Right renal cortex interstitium (tissue), 3 donors: ENCODE measurements at regions not wholly inside any gene's neighbourhood (a gene's known extent, or its start where the extent isn't known, plus 50 kb on each side); places are given as distances from the start of the nearest gene placed in this dataset.
"Not testable (repeated sequence)": the region's sequence is repeated elsewhere in the genome, so short reads cannot be mapped to it uniquely, and the experiment has no call there.

Source experiments
- DNase-seq, 3 donors: peaks; one replicate each; pipeline ENCODE4 v3.0.0-alpha.2; 2013; ENCODE audit warnings: low read depth in 3 of 3, low spot score in 2 of 3

DNA sequence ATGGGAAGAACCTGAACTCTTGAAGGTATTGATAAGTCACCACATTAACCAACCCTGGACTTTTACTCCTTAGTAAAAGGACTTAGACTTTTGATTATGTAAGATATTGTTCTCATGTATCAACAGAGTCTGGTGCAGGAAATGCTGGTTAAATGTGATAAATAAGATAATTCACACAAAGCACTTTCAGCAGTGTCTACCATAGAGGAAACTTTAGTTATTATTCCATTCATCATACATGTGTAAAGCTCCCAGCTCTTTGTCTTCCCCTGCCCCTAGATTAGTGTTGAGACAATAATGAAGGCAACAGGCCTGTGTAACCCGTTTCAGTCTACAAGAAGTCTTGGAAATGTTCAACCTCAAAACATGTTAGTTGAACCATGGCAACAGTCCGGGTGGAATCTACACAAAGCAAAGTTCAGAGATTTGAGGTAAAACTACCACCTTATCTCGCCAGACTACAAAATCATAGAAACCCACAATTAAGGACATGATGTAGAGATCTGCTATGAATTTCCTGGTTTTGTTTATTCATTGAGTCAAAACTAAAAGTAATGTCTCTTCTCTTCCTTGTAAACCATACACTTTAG lies 109.9 kb upstream of the ADO start:
- no peak for DNase-seq

DNA sequence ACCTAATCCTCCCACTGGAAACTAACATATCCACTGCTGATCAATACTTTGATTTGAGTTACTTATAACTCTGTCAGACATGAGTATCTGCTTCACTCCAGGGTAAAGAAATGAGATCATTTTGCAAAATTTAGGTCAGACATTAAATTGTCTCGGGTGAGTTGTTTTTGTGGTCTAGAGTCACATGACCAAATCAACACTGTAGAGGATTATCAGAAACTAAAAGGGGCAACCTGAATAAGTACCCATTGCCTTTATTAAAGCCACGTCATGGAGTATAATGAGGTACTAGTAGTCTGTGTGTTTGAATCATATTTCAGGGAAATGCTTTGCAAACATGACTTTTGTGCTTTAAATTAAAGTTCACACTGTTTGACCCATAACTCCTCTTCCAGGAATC lies 107.7 kb upstream of the ADO start:
- no peak for DNase-seq

DNA sequence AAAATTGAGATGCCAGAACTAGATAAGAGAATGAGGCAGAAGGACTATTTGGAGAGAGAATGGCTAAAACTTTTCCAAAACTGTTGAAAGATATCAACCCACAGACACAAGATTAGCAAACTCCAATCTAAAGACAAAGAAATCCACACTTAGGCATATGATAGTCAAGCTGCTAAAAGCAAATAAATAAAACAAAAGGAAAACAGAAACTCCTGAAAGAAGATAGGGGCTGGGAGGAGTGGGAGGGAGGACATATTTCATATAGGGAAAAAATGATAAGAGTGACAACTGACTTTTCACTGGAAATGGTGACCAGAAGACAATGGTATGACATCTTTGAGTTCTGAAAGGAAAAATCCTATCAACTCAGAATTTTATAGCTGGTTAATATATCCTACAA lies 105.4 kb upstream of the ADO start:
- DNase-seq: no peak

DNA sequence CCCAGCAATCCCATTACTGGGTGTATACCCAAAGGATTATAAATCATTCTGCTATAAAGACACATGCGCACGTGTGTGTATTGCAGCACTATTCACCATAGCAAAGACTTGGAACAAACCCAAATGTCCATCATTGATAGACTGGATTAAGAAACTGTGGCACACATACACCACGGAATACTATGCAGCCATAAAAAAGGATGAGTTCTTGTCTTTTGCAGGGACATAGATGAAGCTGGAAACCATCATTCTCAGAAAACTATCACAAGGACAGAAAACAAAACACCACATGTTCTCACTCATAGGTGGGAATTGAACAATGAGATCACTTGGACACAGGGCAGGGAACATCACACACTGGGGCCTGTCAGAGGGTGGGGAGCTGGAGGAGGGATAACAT lies 100.4 kb upstream of the ADO start:
- not testable (repeated sequence) for DNase-seq

DNA sequence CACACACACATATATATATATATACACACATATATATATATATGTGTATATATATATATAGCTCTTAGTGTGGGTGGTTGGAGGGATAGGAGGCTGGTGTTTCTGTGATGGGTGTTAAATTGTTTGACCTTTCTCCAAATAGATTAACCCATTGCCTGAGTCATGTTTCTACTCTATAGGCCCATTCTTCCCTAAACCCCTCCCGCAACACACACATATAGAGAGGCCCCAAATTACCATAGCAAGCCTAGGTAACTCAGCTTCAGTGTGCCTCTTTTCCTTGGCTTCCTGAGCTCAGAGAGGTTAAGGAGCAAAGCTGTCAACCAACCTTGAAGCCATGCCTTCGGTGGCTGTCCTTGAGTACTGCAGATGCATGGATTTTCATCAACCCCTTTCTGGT lies 98.7 kb upstream of the ADO start:
- DNase-seq: no peak

DNA sequence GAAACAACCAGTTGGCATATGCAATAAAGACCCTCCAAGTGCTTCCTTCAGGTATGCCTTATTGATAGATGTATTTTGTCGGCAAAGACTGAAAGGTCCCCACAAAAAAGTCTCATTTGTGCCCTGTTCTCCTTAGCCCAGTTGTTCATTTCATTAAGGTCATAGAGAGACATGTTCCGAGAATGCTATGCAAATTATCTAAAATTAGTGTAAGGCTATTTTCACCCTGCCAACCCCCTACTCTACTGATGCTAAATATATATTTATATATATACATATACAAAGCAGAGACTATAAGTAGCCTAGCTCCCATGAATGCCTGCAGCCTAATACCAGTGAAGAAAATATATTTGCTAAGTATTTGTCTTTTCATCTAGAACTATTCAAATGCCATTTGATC lies 96.7 kb upstream of the ADO start:
- DNase-seq: no peak

DNA sequence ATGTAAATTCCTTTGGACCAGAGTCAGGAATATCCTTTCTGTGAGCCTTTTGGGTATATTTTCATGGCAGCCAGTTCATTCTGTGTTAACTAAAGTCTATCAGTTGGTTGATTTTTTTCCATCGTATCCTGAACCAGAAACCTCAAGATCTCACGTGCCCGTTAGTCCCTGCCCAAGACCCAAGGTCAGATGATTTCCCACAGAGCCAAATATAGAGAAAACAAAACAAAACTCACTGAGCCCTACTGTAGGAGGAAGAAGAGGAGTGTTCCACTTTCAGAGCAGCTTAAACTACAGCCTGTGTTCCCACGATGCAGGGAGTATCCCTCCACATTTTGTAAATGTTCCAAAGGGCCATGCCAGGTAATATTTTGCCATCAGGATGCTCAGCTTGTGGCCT lies 96.0 kb upstream of the ADO start:
- no peak for DNase-seq

DNA sequence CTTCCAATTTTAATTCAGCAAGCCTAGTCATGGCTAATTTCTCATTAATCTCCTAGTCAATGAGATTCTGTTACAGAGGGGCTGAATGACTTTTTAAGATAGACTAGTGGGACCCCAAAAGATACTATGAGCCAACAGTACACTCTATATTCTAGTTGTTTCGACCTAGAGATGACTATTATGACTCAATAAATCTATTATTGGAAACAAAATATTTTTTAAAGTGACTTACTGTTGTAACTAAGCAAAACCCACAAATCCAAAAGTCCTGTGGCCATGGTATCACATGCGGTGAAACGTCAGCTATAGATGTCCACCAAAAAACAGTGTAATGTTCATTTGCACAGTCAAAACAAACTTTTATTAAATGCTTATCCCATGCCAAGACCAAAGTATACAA lies 95.3 kb upstream of the ADO start:
- DNase-seq: no peak

DNA sequence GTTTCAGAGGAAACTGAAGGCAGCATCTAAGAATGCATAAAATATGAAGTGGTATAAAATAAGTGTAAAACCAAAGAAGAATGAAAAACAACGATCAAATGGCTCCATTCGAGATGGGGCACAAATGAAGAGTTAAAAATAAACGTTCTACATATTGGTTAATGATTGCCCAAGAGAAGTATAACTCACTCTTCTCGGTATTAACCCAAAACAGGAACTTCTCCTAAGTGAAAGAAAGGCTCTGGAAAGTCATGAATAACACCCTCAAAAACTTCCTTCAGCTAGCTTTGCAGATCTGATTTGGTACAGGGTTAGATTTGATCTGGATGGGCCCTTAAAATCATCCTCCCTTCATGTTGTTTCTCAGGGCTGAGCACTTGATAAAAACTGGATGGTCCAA lies 94.3 kb upstream of the ADO start:
- DNase-seq: no peak

DNA sequence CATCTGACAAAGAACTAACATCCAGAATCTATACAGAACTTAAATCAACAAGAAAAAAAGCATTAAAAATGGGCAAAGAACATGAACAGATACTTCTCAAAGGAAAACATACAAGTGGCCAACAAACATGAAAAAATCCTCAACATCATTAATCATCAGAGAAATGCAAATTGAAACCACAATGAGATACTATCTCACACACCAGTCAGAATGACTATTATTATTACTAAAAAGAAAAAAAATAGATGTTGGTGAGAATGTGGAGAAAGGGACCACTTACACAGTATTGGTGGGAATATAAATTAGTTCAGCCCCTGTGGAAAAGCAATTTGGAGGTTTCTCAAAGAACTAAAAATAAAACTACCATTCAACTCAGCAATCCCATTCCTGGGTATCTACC lies 89.1 kb upstream of the ADO start:
- DNase-seq: no peak

DNA sequence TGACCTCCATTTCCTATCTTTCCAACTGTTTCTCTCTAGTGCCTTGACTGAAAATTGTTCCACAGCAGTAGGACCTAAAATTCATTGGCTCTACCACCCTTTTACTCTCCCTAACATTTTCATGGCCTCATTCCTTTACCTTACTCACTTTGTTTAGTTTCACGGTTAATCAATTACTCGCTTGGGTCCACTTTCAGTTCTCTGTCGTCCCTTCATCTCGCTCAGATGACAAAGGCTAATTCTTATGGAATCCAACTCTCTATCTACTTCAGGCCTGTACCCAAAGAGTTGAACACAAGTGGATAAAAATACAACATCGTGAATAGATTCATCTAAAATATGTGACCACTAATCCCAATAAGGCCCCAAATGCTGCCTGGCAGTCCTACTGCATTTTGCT lies 85.9 kb upstream of the ADO start:
- DNase-seq: no peak

DNA sequence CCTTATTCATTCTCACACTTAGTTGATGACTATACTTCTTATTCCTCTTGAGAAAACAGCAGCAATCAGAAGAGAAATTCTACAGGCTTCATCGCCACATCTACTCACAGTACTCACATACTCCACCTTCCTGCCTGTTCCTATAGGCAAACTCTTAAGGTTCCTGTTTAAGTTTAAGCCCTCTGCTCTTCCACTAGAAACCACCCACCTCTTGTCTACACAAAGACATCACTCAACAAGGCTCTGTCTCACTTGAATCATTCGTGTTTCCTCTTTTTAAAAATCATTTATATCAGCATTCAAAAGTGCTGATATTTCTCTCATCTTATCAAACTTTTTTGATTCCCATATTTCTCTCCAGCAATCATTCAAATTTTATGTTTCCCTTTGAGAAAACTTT lies 85.5 kb upstream of the ADO start:
- DNase-seq: no peak

DNA sequence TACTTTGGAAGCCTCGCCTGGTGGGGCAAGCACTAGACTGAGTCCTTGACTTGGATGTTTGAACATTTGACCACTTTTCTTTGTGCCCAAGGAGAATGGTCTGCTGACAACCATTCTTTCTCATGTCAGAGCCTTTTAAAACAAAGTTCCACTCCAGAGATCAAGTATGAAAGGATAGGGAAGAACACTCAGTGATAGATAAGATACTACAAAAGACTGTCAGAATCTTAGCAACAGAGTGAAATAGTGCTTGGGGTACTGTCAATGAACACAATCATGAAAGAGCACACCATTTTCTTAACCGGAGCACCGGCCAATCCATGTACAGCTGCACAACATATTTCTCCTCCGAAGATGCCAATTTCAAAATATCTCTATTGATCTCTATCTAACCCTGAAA lies 82.8 kb upstream of the ADO start:
- no peak for DNase-seq

DNA sequence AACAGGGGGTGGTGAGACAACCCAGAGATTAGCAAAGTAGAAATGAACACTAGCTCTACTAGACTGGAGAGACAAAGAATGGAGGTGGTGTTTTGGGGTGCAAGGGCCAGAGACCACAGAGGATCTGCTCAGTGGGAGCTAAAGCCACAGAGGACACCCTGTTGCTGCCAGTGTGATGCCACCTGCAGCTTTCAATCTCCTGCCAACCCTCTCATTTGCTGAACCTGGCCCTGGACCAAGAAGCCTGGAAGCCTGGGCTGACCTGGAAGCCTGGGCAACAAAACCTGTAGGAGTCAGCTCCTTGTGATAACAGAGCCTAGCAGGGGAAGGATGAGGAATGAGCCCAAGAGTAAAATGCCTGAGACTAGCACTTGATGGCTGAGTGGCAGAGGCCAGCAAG lies 81.1 kb upstream of the ADO start:
- no peak for DNase-seq

DNA sequence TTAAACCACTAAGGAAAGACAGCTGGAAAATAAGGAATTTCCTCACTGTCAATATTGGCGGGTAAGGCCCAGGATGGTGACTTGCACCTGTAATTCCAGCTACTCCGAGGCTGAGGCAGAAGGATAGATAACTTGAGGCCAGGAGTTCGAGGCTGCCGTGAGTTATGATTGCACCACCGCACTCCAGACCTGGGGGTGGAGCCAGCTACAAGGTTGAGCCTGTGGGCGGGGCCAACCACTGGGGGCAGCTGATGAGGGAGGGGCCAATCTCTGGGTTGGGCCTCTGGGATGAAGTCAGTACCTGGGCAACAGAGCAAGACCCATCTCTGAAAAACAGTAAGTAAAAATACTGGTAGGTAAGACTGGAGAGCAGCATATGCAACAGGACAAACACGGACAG lies 80.1 kb upstream of the ADO start:
- DNase-seq: no peak

DNA sequence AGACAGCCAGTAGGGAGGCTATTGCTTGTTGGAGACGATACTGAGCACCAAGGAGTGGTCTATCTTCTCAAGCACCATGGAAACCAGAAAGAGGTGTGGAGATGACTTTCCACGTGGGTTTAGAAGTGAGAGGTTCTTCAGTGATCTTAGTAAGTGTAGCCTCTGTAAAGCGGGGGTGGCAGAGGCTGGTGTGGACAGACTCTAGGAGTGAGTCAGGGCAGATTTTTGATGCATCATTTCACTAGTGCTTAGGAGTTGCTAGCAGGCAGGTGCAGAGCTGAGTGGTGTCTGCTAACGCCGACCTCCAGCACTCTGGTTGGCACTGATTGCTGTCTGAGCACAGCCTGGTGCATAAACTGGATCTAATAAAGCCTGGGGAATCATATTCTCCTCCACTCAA lies 78.4 kb upstream of the ADO start:
- DNase-seq: no peak

DNA sequence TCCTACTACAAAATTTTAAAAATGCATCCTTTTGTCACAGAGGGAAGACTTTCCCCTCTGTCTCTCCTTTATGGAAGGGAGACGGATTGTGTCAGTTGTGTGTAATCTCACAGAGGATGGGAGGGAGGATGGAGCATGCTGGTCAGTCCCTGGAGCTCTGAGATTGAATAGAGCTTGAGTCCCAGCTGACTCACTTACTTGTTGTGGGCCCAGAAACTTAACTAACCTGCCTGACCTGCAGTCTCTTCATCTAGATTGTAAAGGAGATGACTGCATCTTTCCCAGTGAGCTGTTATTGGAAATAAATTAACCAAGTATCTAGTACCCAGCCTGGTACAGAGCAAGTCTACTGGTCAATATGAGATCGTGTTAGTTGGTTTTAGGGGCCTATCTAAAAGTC lies 77.9 kb upstream of the ADO start:
- no peak for DNase-seq

DNA sequence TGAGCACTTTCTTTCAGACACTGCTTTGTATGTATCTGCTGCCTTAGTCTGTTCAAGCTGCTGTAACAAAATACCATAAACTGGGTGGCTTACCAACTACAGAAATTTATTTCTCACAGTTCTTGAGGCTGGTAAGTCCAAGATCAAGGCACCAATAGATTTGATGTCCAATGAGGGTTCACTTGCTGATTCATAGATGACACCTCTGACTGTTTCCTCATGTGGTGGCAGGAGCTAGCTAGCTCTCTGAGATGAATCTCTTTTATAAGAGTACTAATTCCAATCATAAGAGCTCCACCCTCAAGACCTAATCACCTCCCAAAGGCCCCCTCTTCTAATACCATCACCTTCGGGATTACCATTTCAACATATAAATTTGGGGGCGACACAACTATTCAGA lies 76.6 kb upstream of the ADO start:
- DNase-seq: no peak

DNA sequence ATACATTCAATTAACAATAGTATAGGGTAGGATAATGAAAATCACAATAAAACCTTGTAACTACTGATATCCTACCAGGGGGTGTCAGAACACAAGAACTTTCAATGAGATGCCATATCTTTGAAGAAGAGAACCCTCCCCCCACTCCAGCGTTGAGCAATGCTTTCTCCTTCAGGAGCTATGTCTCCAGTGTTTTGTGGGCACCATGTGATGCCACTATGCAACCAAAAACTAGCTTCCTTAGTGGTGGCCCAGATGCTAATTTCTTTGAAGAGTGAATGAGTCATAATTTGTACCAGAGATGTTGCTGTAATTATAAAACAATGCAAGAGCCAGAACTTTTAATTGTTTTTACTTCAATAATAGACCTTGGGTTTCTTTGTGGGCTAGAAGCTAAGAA lies 76.0 kb upstream of the ADO start:
- no peak for DNase-seq

DNA sequence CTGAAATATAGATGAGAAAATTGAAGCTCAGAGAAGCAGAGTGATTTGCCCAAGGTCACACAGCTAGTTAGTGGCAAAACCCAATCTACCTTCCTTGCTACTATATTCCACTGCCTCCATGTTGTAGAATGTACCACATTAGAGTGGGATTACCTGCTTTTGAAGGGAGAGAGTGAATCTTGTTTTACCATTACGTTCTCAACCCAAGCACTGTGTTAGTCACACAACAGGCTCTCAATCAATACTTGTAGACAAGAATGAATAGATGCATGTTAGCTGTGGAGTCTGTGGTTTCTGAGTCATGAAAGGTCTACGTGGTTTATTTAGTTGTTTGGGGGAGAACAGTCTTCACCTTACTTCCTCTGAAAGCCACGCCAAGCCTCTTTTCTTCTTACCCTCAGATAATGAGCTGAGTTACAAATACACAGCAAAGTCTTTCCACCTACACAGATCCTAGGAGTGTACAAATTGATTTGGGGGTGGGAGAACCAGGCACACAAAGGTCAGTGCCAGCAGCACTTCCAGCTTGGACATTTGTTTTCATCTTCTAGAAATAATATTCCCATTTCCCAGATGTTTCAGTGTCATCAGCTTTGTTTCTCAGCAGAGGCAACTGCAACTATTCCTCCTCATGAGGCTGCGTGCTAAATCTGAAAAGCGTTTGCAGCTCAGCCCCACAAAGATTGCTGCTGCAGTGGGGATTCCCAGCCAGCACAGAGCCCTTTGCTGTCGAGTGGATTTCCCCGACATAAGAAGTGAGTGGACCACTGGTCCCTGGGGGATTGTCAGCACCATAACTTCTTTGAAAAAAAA lies 71.5 kb upstream of the ADO start:
- no peak for DNase-seq

DNA sequence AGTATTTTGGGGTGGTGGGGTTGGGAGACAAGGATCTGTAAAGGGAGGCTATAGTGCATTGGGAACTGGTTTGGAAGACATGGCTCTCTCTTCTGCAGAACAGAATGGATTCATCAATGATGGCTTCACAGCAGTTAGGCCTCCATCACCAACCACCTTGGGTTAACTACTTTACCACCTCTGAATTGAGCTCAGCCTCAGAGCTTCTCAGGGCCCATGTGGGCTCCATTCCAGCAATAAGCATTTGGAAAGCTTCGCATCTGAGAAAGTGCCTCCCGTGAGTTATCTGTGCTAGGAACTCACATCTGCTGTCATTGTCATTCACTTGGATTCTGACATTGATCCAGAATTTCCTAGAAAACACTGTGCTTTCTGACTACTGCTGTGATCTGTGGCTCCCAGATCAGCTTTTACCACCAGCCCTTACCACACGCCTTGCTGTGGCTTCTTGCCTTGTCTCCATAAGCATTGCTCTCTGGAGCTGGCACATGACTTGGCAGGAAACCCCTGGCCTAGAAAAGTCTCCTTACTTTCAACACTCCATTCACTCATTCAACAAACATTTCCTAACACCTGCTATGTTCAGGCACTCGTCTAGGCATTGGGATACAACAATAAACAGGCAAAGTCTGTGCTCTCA lies 70.7 kb upstream of the ADO start:
- no peak for DNase-seq

DNA sequence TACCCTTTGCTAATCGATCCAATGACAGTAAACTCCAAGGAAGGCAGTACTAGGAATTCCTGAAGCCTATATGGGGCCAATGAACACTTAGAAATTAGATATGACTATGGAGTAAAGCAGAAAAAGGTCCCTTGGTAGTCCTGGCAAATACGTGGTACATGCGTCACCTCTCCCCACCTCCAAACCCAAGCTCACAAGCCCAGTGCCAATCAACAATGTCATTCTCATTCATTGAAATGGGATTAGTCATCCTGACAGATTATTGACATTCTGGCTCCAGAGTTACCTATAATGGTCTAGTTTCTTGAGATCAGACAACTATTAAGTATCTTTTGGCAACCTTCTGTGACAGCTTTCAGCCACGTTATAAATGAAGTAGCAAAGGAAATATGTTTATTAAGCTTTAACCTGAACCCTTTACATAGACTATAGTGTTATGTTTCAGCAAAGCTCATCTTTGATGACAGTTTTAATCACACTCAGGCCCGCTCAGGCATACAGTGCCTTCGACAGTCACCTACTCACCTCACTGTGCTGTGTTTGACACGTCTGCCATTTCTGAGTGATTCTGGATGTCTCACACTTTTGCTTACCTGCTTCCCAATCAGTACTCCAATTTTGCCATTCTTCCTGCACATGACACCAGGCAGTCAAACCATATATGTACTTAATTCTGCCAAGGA lies 69.6 kb upstream of the ADO start:
- DNase-seq: no peak
